Left cardiac atrium (tissue), 4 donors: ENCODE measurements at regions not wholly inside any gene's neighbourhood (a gene's known extent, or its start where the extent isn't known, plus 50 kb on each side); places are given as distances from the start of the nearest gene placed in this dataset.

Experiments used
- ATAC-seq, 2 donors: fragments of 200-7000 bp; cut with Tn5 transposase; one replicate each; pipeline ENCODE4 v1.9.1; 2020; ENCODE audit warnings: mild to moderate bottlenecking in 2 of 2, moderate library complexity in 2 of 2
- DNase-seq: peaks from one replicate; pipeline ENCODE4 v3.0.0-alpha.2; 2020
- intact Hi-C, 2 donors: fragments of 100-400 bp; cut with DNase I; formaldehyde crosslinking; loops; one replicate each; pipeline versions ENCODE4 v1.14.1 to v1.15.1; 2022 to 2023
- donor health status: DM: no; HTN: yes; CAD: no.
- donor health status: DM: no; HTN: yes; CAD: no; lungs with severe emphysema.
- donor health status: DM: yes; HTN: yes; CAD: no.
- donor health status: Dilated cardiomyopathy.

DNA sequence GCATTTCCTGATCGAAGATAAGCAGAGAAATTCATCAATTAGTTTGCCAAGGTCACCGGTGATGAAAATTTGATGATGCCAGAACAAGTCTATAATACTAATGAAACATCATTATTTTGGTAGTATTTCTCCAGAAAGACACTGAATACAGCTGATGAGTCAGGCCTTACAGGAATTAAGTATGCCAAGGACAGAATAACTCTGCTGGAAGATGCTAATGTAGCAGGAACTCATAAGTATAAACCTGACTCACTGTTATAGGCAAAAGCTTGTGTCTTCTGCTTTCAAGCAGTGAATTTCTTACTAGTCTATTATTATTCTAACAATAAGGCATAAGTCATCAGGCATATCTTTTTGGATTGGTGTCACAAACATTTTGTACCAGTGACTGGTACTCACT, 1825.1 kb upstream of the IGFBP7 start:
- DNase-seq (no peak), ATAC-seq (no peak)
- intact Hi-C loops, result no loop called here

- ATAC-seq (no peak), DNase-seq (no peak)
- intact Hi-C loops, result no loop called here
Measured at GRCh38 chr4:58936436-58936835, 1826.3 kb upstream of the IGFBP7 start.

GRCh38 chr4:58940167-58940566, 1830.0 kb upstream of the IGFBP7 start:
- DNase-seq (no peak), ATAC-seq (no peak)
- intact Hi-C loops, result no loop called here

DNA sequence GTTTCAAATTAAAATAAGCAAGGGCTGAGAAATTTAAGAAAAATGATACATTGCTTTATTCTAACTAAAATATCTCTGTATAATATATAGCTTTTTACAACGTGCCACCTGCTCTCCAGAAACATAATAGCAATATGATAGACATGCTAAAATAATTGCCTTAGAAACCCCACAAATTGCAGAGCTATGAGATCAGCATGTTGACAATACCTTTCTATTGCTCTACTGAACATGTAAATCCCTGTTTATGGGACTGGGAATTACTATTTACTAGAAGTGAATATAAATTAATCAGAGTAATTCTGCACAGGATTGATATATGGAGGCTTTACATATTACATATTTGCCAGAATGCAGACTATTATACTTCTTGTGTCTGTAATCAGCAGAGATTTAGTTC, 1831.1 kb upstream of the IGFBP7 start:
- DNase-seq, result no peak
- intact Hi-C loops, result no loop called here
- no peak for ATAC-seq

GRCh38 chr4:58953575-58953974, 1843.4 kb upstream of the IGFBP7 start:
- intact Hi-C loops, result no loop called here
- DNase-seq, result no peak
- no peak for ATAC-seq

- intact Hi-C loops, result no loop called here
- DNase-seq (no peak), ATAC-seq (no peak)
Measured at GRCh38 chr4:58957711-58958110, 1847.5 kb upstream of the IGFBP7 start.

- intact Hi-C loops, result no loop called here
- no peak for DNase-seq
- no peak for ATAC-seq
Measured at GRCh38 chr4:58961283-58961682, 1851.1 kb upstream of the IGFBP7 start.

- intact Hi-C loops, result no loop called here
Measured at GRCh38 chr4:58961925-58962324, 1851.7 kb upstream of the IGFBP7 start.

GRCh38 chr4:58962424-58962823, 1852.2 kb upstream of the IGFBP7 start:
- ATAC-seq (no peak), DNase-seq (no peak)
- intact Hi-C loops, result no loop called here

More at GRCh38 chr4:58961925-58962324, 1851.7 kb upstream of the IGFBP7 start:
- no peak for ATAC-seq
- DNase-seq, result no peak

GRCh38 chr4:58981828-58982227, 1871.6 kb upstream of the IGFBP7 start:
- intact Hi-C loops, result no loop called here
- no peak for ATAC-seq
- no peak for DNase-seq

DNA sequence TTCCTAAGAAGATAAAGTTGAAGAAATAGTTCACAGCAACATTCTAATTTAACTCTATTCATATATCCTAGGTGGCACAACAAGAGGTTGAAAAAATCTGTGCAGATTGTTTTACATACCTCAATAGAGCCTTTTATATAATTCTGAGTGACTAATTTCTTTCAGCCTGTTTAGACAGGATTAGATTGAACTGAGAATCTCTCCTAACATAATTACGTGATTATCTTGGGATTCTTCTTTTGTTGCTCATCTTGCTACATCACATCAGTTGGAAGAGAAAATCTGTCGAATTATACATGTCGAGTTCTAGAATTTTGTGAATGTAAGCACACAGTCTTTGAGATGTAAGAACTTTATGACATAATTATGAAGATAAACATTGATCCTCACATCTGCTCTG, 1873.7 kb upstream of the IGFBP7 start:
- intact Hi-C loops, result no loop called here
- no peak for DNase-seq
- ATAC-seq, result no peak

GRCh38 chr4:59002148-59002547, 1892.0 kb upstream of the IGFBP7 start:
- intact Hi-C loops, result no loop called here
- no peak for ATAC-seq
- no peak for DNase-seq

DNA sequence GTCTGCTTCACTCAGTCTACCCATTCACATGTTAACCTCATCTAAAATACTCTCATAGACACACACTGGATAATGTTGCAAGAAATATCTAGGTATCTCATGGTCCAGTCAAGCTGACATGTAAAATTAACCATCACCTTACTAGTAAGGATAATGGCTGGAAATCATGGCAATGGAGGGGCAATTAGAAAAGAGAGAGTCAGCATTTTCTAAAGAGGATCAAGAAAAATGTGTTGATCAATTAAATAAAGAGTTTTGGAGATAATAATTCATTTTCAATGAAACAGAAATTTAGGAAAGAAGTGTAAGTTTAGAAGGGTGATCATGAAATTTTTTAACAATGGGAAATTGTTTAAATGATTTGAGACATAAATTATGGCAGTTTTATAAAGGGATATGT, 1914.1 kb upstream of the IGFBP7 start:
- ATAC-seq, result no peak

GRCh38 chr4:59037812-59038211, 1927.6 kb upstream of the IGFBP7 start:
- intact Hi-C loops, result no loop called here

More for the DNA sequence above, 1914.1 kb upstream of the IGFBP7 start:
- intact Hi-C loops, result no loop called here
- DNase-seq, result no peak

DNA sequence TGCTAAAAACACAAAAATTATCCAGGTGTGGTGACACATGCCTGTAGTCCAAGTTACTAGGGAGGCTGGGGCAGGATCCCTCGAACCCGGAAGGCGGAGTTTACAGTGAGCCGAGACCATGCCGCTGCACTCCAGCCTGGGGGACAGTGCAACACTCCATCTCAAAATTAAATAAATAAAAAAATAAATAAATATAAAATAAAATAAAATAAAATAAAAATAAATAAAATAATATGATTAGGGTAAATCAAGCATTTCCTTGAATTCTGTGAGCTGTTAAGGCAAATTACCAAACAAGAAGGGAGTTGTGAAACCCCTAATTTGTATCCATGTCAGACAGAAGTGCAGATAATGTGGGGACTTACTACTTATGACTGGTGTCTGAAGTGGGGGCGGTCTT, 1928.9 kb upstream of the IGFBP7 start:
- ATAC-seq, result no peak
- intact Hi-C loops, result no loop called here
- DNase-seq, result no peak

More at GRCh38 chr4:59037812-59038211, 1927.6 kb upstream of the IGFBP7 start:
- ATAC-seq (no peak), DNase-seq (no peak)

- intact Hi-C loops, result no loop called here
- no peak for ATAC-seq
- no peak for DNase-seq
Measured at GRCh38 chr4:59044286-59044900, 1934.2 kb upstream of the IGFBP7 start.

GRCh38 chr4:59054086-59054485, 1943.9 kb upstream of the IGFBP7 start:
- intact Hi-C loops, result no loop called here
- DNase-seq, result no peak
- no peak for ATAC-seq

DNA sequence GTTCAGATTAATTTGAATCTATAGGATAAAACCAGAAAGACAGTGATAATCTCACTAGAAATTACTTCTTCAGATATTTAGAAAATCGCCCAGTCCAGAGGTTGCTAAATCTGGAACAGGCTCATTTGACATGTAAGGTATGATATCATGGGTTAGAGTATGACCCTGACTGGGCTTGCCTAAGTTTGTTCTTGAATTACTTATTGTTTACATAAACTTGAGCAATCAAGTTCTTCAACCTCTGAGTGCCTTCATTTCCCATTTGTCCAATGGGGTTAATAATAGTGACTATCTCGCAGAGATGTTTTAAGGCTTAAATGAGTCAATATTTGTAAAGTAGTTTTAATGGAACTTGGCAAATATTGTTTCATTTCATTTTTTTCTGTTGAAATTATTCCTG, 1947.6 kb upstream of the IGFBP7 start:
- ATAC-seq, result no peak
- DNase-seq, result no peak
- intact Hi-C loops, result no loop called here

DNA sequence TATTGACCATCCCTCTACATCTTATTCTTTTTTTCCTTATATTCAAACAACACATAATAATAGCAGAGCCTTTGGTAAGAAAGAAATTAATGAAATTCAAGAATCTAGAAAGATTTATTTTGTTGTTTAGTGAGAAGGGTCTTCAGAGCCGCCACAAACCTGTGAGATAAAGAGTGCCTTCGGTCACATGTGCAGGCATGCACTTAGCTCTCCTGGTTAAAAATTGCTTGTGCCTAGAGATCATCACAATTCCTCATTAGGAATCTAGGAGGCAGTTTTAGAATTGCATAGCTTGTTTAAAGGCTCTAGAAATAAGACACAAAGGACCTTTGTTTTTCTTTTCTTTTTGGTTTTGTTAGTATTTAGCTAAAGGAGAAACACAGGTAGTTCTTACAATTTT, 1948.4 kb upstream of the IGFBP7 start:
- intact Hi-C loops, result no loop called here
- ATAC-seq, result no peak
- DNase-seq, result no peak

DNA sequence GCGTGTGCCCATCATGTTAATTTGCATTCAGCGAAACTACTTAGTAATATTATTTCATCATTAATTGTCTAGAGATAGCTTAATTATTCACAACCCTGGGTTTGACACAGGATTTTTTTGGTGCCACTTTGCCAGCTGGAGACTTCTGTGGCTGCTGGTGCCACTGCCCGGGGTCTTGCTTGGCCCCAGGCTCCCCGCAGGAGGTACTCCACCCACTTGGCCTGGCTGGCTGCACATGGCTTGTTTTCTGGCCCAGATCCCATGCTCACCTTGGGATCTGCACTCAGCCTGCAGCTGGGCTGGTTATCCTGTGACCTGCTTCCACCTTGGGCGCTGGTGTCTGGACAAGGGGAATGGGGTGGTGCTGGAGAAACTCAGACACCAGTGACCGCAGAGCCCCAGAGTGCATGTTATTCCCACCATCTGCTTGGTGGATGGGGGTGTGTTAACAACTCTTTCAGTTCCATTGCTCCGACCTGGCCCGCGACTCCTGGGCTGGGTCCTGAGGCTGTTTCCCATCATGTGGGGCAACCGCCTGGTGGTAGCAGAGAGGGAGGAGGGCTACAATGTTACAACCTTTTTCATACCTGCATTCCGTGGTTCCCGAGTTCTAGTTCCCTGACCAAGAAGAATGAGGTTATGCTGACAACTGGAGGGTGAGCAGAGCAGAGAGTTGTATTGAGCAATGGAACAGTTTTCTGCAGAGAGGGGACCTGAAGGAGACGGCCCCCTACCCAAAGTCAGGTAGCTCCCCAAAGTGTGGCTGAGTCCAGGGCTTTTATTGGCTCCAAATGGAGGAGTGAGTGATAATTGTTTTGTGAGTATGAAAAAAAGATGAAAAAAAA, 1950.0 kb upstream of the IGFBP7 start:
- ATAC-seq (no peak), DNase-seq (no peak)
- intact Hi-C loops, result no loop called here

DNA sequence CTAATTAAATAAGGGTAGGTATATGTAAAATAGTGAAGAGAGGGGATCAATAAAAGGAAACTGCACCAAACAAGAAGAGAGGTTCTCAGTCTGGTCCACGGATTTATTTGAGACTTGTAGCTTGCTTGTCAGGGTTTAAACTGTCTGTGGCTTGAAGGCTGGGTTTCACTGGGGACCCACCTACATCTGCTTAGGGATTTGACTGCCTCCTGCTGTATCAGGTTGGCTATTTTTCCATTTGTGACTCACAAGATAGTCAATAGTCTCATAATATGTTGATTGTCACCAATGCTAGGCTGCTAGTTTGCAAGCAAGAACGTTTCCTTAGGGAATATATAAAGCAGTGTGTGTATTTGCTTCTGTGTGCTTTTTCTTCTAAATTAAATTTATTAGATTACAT, 1950.7 kb upstream of the IGFBP7 start:
- DNase-seq, result no peak
- intact Hi-C loops, result no loop called here
- ATAC-seq, result no peak
